ENCODE measurements at regions not wholly inside any gene's neighbourhood (a gene's known extent, or its start where the extent isn't known, plus 50 kb on each side); places are given as distances from the start of the nearest gene placed in this dataset.

DNA sequence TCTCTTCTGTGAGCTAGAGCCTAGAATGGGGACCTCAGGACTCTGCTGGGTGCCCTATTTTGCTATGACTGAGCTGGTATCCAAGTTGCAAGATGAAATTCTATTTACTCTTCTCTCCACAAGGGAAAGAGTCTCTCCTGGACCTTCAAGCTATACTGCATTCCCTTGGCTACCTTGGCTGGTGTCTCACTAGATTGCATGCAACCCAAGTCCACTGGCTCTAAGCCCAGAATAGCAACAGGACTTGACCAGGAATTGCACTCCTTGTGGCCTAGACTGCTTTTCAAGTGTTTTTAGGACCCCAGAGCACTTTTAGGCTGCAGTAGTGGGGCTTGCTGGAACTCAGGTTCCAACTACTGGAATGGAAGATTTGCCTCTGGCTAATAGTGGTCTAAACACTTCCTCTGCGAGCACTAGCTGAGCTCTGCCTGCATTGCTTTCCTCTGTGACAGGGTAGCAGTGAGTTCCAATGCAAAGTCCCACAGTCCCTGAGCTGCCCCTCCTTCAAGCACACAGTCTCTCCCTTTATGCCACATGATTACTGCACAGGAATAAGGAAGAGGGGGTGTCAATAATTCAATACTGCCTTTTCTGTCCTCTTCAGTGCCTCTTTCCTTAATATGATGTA is 1009.1 kb upstream of the FLRT2 start:
- Mint-ChIP-seq H3K4me1 (ENCODE audit: unreplicated experiment) (peaks cover 31% of the 10 kb centered on the region), H3K27ac (ENCODE audit: unreplicated experiment) (no peak overlapping the region), H3K9me3 (ENCODE audit: unreplicated experiment) (peaks cover 3% of the 10 kb centered on the region), H3K36me3 (ENCODE audit: unreplicated experiment) (no peaks in the 10 kb centered on the region), H3K4me3 (ENCODE audit: unreplicated experiment) (no peak overlapping the region), H3K27me3 (ENCODE audit: unreplicated experiment) (no peaks in the 10 kb centered on the region)
- no peak for DNase-seq (ENCODE audit: extremely low spot score, unreplicated experiment)
- TF ChIP-seq, protein P1, sequence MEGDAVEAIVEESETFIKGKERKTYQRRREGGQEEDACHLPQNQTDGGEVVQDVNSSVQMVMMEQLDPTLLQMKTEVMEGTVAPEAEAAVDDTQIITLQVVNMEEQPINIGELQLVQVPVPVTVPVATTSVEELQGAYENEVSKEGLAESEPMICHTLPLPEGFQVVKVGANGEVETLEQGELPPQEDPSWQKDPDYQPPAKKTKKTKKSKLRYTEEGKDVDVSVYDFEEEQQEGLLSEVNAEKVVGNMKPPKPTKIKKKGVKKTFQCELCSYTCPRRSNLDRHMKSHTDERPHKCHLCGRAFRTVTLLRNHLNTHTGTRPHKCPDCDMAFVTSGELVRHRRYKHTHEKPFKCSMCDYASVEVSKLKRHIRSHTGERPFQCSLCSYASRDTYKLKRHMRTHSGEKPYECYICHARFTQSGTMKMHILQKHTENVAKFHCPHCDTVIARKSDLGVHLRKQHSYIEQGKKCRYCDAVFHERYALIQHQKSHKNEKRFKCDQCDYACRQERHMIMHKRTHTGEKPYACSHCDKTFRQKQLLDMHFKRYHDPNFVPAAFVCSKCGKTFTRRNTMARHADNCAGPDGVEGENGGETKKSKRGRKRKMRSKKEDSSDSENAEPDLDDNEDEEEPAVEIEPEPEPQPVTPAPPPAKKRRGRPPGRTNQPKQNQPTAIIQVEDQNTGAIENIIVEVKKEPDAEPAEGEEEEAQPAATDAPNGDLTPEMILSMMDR (IDR thresholded peaks at IDR 0.05) = no peak

- TF ChIP-seq, protein P1 (IDR thresholded peaks at IDR 0.05) = no peak
- H3K4me3 Mint-ChIP-seq (ENCODE audit: unreplicated experiment) = no peak overlapping the region
- peaks cover 19% of the 10 kb centered on the region for H3K4me1 Mint-ChIP-seq (ENCODE audit: unreplicated experiment)
- DNase-seq (ENCODE audit: extremely low spot score, unreplicated experiment) = no peak
- H3K27me3 Mint-ChIP-seq (ENCODE audit: unreplicated experiment) = no peaks in the 10 kb centered on the region
- H3K36me3 Mint-ChIP-seq (ENCODE audit: unreplicated experiment) = no peaks in the 10 kb centered on the region
- H3K9me3 Mint-ChIP-seq (ENCODE audit: unreplicated experiment) = no peaks in the 10 kb centered on the region
- H3K27ac Mint-ChIP-seq (ENCODE audit: unreplicated experiment) = no peak overlapping the region
Measured at GRCh38 chr14:84523746-84524145, 1006.2 kb upstream of the FLRT2 start.

GRCh38 chr14:84527706-84528105 is 1002.2 kb upstream of the FLRT2 start:
- H3K27me3 Mint-ChIP-seq (ENCODE audit: unreplicated experiment) = no peaks in the 10 kb centered on the region
- no peaks in the 10 kb centered on the region for H3K9me3 Mint-ChIP-seq (ENCODE audit: unreplicated experiment)
- no peak for DNase-seq (ENCODE audit: extremely low spot score, unreplicated experiment)
- no peaks in the 10 kb centered on the region for H3K4me1 Mint-ChIP-seq (ENCODE audit: unreplicated experiment)
- no peaks in the 10 kb centered on the region for H3K36me3 Mint-ChIP-seq (ENCODE audit: unreplicated experiment)
- TF ChIP-seq, protein P1 (IDR thresholded peaks at IDR 0.05) = no peak
- H3K27ac Mint-ChIP-seq (ENCODE audit: unreplicated experiment) = no peak overlapping the region
- H3K4me3 Mint-ChIP-seq (ENCODE audit: unreplicated experiment) = no peak overlapping the region

DNA sequence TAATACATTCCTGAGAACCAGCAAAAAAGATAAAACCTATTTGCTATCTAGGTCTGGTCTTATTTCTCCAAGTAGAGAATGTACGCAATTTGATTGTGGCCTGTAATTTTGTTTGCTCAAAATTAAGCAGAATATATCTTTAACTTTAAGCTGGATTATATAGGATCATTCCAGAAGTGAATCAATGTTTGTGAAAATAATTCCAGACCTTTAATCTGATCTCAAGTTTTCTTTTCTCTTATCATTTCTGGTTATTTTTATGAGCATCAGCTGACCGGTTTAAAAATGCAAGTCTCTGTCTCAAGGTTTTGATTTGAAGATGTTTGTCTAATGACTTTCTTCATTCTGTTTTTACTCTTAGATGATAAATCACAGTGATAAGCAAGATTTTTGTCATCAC is 997.9 kb upstream of the FLRT2 start:
- Mint-ChIP-seq H3K9me3 (ENCODE audit: unreplicated experiment) (peaks cover 7% of the 10 kb centered on the region), H3K4me3 (ENCODE audit: unreplicated experiment) (no peak overlapping the region), H3K27me3 (ENCODE audit: unreplicated experiment) (no peaks in the 10 kb centered on the region), H3K4me1 (ENCODE audit: unreplicated experiment) (peaks cover 12% of the 10 kb centered on the region), H3K27ac (ENCODE audit: unreplicated experiment) (no peak overlapping the region), H3K36me3 (ENCODE audit: unreplicated experiment) (no peaks in the 10 kb centered on the region)
- TF ChIP-seq, protein P1 (IDR thresholded peaks at IDR 0.05) = no peak
- DNase-seq (ENCODE audit: extremely low spot score, unreplicated experiment) = no peak

DNA sequence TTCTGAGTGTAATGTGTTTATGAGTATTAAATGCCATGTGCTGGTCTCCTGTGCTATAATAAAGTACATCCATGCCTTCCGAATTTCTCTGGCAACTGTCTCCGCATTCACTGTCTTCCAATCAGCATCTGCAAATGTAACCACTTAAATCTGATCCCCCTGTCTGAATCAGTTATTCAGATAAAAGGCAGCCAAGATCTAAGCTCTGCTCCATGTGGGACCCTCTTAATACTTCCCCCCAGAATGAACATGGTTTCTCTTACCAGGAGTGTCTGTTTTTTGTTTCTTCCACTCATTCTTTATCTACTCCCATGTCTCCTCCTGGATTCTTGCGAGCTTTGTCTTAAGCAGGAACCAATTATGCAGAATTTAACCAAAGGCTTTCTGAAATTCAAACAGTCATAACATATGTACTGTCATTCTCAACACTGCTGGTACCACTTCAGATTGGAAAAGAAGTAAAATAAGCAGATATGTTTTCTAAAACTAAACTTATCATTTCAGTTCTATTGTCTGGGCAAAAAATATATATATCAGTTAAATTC is 996.7 kb upstream of the FLRT2 start:
- peaks cover 12% of the 10 kb centered on the region for H3K4me1 Mint-ChIP-seq (ENCODE audit: unreplicated experiment)
- H3K27ac Mint-ChIP-seq (ENCODE audit: unreplicated experiment) = no peak overlapping the region
- H3K27me3 Mint-ChIP-seq (ENCODE audit: unreplicated experiment) = no peaks in the 10 kb centered on the region
- H3K4me3 Mint-ChIP-seq (ENCODE audit: unreplicated experiment) = no peak overlapping the region
- no peak for DNase-seq (ENCODE audit: extremely low spot score, unreplicated experiment)
- H3K9me3 Mint-ChIP-seq (ENCODE audit: unreplicated experiment) = peaks cover 7% of the 10 kb centered on the region
- no peaks in the 10 kb centered on the region for H3K36me3 Mint-ChIP-seq (ENCODE audit: unreplicated experiment)
- TF ChIP-seq, protein P1 (IDR thresholded peaks at IDR 0.05) = no peak

Measured in osteocyte (in vitro differentiated cells).